ENCODE measurements at regions not wholly inside any gene's neighbourhood (a gene's known extent, or its start where the extent isn't known, plus 50 kb on each side); places are given as distances from the start of the nearest gene placed in this dataset.
"Not testable (repeated sequence)": the region's sequence is repeated elsewhere in the genome, so short reads cannot be mapped to it uniquely, and the experiment has no call there.

- TF ChIP-seq, protein P1, sequence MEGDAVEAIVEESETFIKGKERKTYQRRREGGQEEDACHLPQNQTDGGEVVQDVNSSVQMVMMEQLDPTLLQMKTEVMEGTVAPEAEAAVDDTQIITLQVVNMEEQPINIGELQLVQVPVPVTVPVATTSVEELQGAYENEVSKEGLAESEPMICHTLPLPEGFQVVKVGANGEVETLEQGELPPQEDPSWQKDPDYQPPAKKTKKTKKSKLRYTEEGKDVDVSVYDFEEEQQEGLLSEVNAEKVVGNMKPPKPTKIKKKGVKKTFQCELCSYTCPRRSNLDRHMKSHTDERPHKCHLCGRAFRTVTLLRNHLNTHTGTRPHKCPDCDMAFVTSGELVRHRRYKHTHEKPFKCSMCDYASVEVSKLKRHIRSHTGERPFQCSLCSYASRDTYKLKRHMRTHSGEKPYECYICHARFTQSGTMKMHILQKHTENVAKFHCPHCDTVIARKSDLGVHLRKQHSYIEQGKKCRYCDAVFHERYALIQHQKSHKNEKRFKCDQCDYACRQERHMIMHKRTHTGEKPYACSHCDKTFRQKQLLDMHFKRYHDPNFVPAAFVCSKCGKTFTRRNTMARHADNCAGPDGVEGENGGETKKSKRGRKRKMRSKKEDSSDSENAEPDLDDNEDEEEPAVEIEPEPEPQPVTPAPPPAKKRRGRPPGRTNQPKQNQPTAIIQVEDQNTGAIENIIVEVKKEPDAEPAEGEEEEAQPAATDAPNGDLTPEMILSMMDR (IDR thresholded peaks at IDR 0.05), result not testable (repeated sequence)
- not testable (repeated sequence) for TF ChIP-seq POLR2A (IDR thresholded peaks at IDR 0.05)
Observed at GRCh38 chr22:49656883-49657274, 170.8 kb downstream of the BRD1 start.

Data from heart left ventricle (tissue), 13 donors.